ENCODE measurements at regions not wholly inside any gene's neighbourhood (a gene's known extent, or its start where the extent isn't known, plus 50 kb on each side); places are given as distances from the start of the nearest gene placed in this dataset.

DNA sequence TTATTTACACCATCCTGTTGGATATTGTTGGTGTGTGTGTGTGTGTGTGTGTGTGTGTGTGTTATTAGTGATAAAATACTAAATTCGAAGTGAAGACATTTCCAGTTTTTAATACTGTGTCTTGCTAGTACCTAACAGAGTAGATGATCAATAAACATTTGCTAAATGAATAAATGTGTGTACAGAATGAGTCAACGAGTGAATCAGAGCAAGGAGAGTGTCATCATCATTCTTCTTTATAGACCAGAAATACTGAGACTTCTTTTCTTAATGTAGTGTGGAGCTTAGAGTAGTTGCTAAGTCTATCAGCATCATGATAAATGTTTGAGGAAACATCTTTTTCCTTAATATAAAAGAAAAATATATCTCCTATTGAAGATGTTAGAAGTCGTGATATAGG lies 169.7 kb upstream of the SATB2 start:
- H2AFZ ChIP-seq (ENCODE audit: low read depth, low read length): no peak overlapping the region
- dilution Hi-C loops (cut with MboI; ENCODE audit: extremely low pct_ligation_motif_present, low sequenced_read_pairs): no loop called here
- no TSS peak for BruUV-seq (replicated peaks)
- no peak overlapping the region for H3K9ac ChIP-seq (replicated peaks; ENCODE audit: extremely low read depth, insufficient read depth, low read length)
- TF ChIP-seq POLR2A (IDR thresholded peaks at IDR 0.05; ENCODE audit: low read depth, low read length) (no peak), EZH2 (IDR thresholded peaks at IDR 0.05; ENCODE audit: borderline replicate concordance, low read depth, low read length, severe bottlenecking) (no peak), MYC (IDR thresholded peaks at IDR 0.05; ENCODE audit: low read depth, low read length) (no peak), POLR2AphosphoS5 (IDR thresholded peaks at IDR 0.05; ENCODE audit: insufficient read depth, low read depth, low read length) (no peak)
- TF ChIP-seq, protein P1, sequence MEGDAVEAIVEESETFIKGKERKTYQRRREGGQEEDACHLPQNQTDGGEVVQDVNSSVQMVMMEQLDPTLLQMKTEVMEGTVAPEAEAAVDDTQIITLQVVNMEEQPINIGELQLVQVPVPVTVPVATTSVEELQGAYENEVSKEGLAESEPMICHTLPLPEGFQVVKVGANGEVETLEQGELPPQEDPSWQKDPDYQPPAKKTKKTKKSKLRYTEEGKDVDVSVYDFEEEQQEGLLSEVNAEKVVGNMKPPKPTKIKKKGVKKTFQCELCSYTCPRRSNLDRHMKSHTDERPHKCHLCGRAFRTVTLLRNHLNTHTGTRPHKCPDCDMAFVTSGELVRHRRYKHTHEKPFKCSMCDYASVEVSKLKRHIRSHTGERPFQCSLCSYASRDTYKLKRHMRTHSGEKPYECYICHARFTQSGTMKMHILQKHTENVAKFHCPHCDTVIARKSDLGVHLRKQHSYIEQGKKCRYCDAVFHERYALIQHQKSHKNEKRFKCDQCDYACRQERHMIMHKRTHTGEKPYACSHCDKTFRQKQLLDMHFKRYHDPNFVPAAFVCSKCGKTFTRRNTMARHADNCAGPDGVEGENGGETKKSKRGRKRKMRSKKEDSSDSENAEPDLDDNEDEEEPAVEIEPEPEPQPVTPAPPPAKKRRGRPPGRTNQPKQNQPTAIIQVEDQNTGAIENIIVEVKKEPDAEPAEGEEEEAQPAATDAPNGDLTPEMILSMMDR (IDR thresholded peaks at IDR 0.05; ENCODE audit: extremely low read depth in 1 of 2, insufficient read depth in 1 of 2, low read depth in 1 of 2, low read length in 2 of 2): no peak
- DNase-seq (ENCODE audit: low read depth, low spot score) (no peak), FAIRE-seq (no peak)
- no peaks in the 10 kb centered on the region for H3K9me1 ChIP-seq (replicated peaks; ENCODE audit: control insufficient read depth, extremely low read depth, insufficient read depth, low read length)
- H3K4me1 ChIP-seq (ENCODE audit: control insufficient read depth, extremely low read depth, insufficient read depth, low read length): no peaks in the 10 kb centered on the region
- no peaks in the 10 kb centered on the region for H3K9me3 ChIP-seq (replicated peaks; ENCODE audit: control insufficient read depth, insufficient read depth, low read length)
- ChIA-PET CTCF (no interaction called here), POLR2A (no interaction called here)
- no peak overlapping the region for H3K27ac ChIP-seq (ENCODE audit: insufficient read depth, low read depth, low read length)
- no peaks in the 10 kb centered on the region for H3K36me3 ChIP-seq (ENCODE audit: control insufficient read depth in 2 of 2, extremely low read depth in 1 of 2, insufficient read depth in 2 of 2, low read length in 2 of 2)
- H4K20me1 ChIP-seq (replicated peaks; ENCODE audit: control insufficient read depth, extremely low read depth, insufficient read depth, low read length): no peaks in the 10 kb centered on the region
- no peak overlapping the region for H3K4me2 ChIP-seq (ENCODE audit: insufficient read depth, low read length)
- no peaks in the 10 kb centered on the region for H3K79me2 ChIP-seq (ENCODE audit: control insufficient read depth, insufficient read depth, low read length)
- no peaks in the 10 kb centered on the region for H3K27me3 ChIP-seq (ENCODE audit: control insufficient read depth in 2 of 2, insufficient read depth in 2 of 2, low read length in 2 of 2)
- intact Hi-C loops (cut with micrococcal nuclease): no loop called here
- no peak overlapping the region for H3K4me3 ChIP-seq (replicated peaks in 1 of 3; ENCODE audit: insufficient read depth in 1 of 3, low read depth in 1 of 3, low read length in 3 of 3)

DNA sequence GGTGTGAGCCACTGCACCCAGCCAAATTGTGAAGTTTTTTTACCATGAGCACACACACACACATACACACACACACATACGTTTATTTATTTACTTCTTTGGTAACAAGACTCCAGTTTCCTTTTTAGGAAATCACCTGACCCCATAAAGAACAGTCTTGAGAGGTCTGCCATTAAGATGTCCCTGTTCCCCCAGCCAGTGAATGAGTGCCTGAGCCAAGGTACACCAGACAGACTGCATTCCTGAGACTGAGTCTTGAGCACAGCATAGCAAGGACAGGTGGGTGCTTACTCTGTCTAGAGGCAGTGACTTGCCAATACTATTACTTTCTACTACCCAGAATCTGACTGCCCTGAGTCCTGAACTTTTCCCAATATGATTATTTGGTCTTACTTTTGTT lies 167.2 kb upstream of the SATB2 start:
- FAIRE-seq (no peak), DNase-seq (ENCODE audit: low read depth, low spot score) (no peak)
- no TSS peak for BruUV-seq (replicated peaks)
- no peak overlapping the region for H3K9ac ChIP-seq (replicated peaks; ENCODE audit: extremely low read depth, insufficient read depth, low read length)
- dilution Hi-C loops (cut with MboI; ENCODE audit: extremely low pct_ligation_motif_present, low sequenced_read_pairs) (no loop called here), intact Hi-C loops (cut with micrococcal nuclease) (no loop called here)
- H3K27ac ChIP-seq (ENCODE audit: insufficient read depth, low read depth, low read length): no peak overlapping the region
- no peak overlapping the region for H2AFZ ChIP-seq (ENCODE audit: low read depth, low read length)
- no peaks in the 10 kb centered on the region for H3K79me2 ChIP-seq (ENCODE audit: control insufficient read depth, insufficient read depth, low read length)
- no peaks in the 10 kb centered on the region for H3K4me1 ChIP-seq (ENCODE audit: control insufficient read depth, extremely low read depth, insufficient read depth, low read length)
- TF ChIP-seq, protein P1 (IDR thresholded peaks at IDR 0.05; ENCODE audit: extremely low read depth in 1 of 2, insufficient read depth in 1 of 2, low read depth in 1 of 2, low read length in 2 of 2): no peak
- TF ChIP-seq MYC (IDR thresholded peaks at IDR 0.05; ENCODE audit: low read depth, low read length): no peak
- TF ChIP-seq, protein P2, sequence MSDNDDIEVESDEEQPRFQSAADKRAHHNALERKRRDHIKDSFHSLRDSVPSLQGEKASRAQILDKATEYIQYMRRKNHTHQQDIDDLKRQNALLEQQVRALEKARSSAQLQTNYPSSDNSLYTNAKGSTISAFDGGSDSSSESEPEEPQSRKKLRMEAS (IDR thresholded peaks at IDR 0.05; ENCODE audit: insufficient read depth, insufficient read length): no peak
- TF ChIP-seq POLR2A (IDR thresholded peaks at IDR 0.05; ENCODE audit: low read depth, low read length): no peak
- no peak for TF ChIP-seq JUN (IDR thresholded peaks at IDR 0.05; ENCODE audit: borderline replicate concordance, insufficient read depth, insufficient read length, low read depth)
- no peak for TF ChIP-seq EZH2 (IDR thresholded peaks at IDR 0.05; ENCODE audit: borderline replicate concordance, low read depth, low read length, severe bottlenecking)
- no peak for TF ChIP-seq POLR2AphosphoS5 (IDR thresholded peaks at IDR 0.05; ENCODE audit: insufficient read depth, low read depth, low read length)
- no peak for TF ChIP-seq GATA2 (IDR thresholded peaks at IDR 0.05; ENCODE audit: insufficient read depth, insufficient read length, low read depth, low read length)
- H3K9me1 ChIP-seq (replicated peaks; ENCODE audit: control insufficient read depth, extremely low read depth, insufficient read depth, low read length): no peaks in the 10 kb centered on the region
- no peak overlapping the region for H3K4me2 ChIP-seq (ENCODE audit: insufficient read depth, low read length)
- H3K36me3 ChIP-seq (ENCODE audit: control insufficient read depth in 2 of 2, extremely low read depth in 1 of 2, insufficient read depth in 2 of 2, low read length in 2 of 2): no peaks in the 10 kb centered on the region
- ChIA-PET CTCF (no interaction called here), POLR2A (no interaction called here)
- no peaks in the 10 kb centered on the region for H4K20me1 ChIP-seq (replicated peaks; ENCODE audit: control insufficient read depth, extremely low read depth, insufficient read depth, low read length)
- no peaks in the 10 kb centered on the region for H3K9me3 ChIP-seq (replicated peaks; ENCODE audit: control insufficient read depth, insufficient read depth, low read length)
- H3K27me3 ChIP-seq (ENCODE audit: control insufficient read depth in 2 of 2, insufficient read depth in 2 of 2, low read length in 2 of 2): no peaks in the 10 kb centered on the region
- no peak overlapping the region for H3K4me3 ChIP-seq (replicated peaks in 1 of 3; ENCODE audit: insufficient read depth in 1 of 3, low read depth in 1 of 3, low read length in 3 of 3)

Measured in endothelial cell of umbilical vein (primary cell).